SK-N-SH treated with all-trans-retinoic acid at 6 μM for 48 hours (cell line): ENCODE measurements at regions not wholly inside any gene's neighbourhood (a gene's known extent, or its start where the extent isn't known, plus 50 kb on each side); places are given as distances from the start of the nearest gene placed in this dataset.

Experiments used
- ATAC-seq: fragments of 200-7000 bp; cut with Tn5 transposase; 3 replicates; pipeline ENCODE4 v1.9.1; 2020; ENCODE audit warnings: mild to moderate bottlenecking, moderate library complexity
- ARNTL ChIP-seq: fragments of 450-650 bp; formaldehyde crosslinking; IDR thresholded peaks from 2 replicates; pipeline ENCODE4 v1.5.0; 2020; ENCODE audit warnings: low read depth, mild to moderate bottlenecking, moderate library complexity, borderline replicate concordance
- BACH2 ChIP-seq: fragments of 250-450 bp; sonication (Bioruptor Pico); IDR thresholded peaks from 2 replicates; pipeline ENCODE4 v1.9.0; 2021; ENCODE audit warnings: mild to moderate bottlenecking, borderline replicate concordance
- CSDC2 ChIP-seq: fragments of 250-450 bp; sonication (Bioruptor Pico); IDR thresholded peaks from 2 replicates; pipeline ENCODE4 v1.5.0; 2020; ENCODE audit warnings: mild to moderate bottlenecking, moderate library complexity
- ESRRG ChIP-seq: fragments of 250-450 bp; sonication (Bioruptor Pico); IDR thresholded peaks from 2 replicates; pipeline ENCODE4 v1.6.1; 2021; ENCODE audit warnings: mild to moderate bottlenecking
- GLIS3 ChIP-seq: fragments of 250-450 bp; sonication (Bioruptor Pico); IDR thresholded peaks from 2 replicates; pipeline ENCODE4 v1.5.0; 2020; ENCODE audit warnings: mild to moderate bottlenecking, moderate library complexity
- OSR1 ChIP-seq: fragments of 250-450 bp; sonication (Bioruptor Pico); IDR thresholded peaks from 2 replicates; pipeline ENCODE4 v1.8.0; 2022; ENCODE audit warnings: moderate library complexity, mild to moderate bottlenecking, inconsistent platforms
- RARB ChIP-seq: fragments of 250-450 bp; sonication (Bioruptor Pico); IDR thresholded peaks from 2 replicates; pipeline ENCODE4 v1.8.0; 2021; ENCODE audit warnings: mild to moderate bottlenecking, moderate library complexity
- SNAI2 ChIP-seq: fragments of 250-450 bp; sonication (Bioruptor Pico); IDR thresholded peaks from 2 replicates; pipeline ENCODE4 v1.5.0; 2020; ENCODE audit warnings: mild to moderate bottlenecking, moderate library complexity
- TCF4 ChIP-seq: fragments of 250-450 bp; sonication (Bioruptor Pico); IDR thresholded peaks from 2 replicates; pipeline ENCODE4 v1.8.0; 2021; ENCODE audit warnings: mild to moderate bottlenecking, moderate library complexity, borderline replicate concordance
- ZC3H10 ChIP-seq: fragments of 250-450 bp; sonication (Bioruptor Pico); IDR thresholded peaks from 2 replicates; pipeline ENCODE4 v1.5.1; 2021; ENCODE audit warnings: mild to moderate bottlenecking, moderate library complexity
- ZFP3 ChIP-seq: fragments of 250-450 bp; sonication (Bioruptor Pico); IDR thresholded peaks from 2 replicates; pipeline ENCODE4 v1.5.0; 2020; ENCODE audit warnings: mild to moderate bottlenecking, moderate library complexity
- ZFP30 ChIP-seq: fragments of 450-650 bp; formaldehyde crosslinking; IDR thresholded peaks from 2 replicates; pipeline ENCODE4 v1.5.0; 2022; ENCODE audit warnings: mild to moderate bottlenecking, moderate library complexity
- ZNF565 ChIP-seq: fragments of 450-650 bp; formaldehyde crosslinking; conservative IDR thresholded peaks from 2 replicates; pipeline ENCODE4 v1.5.0; 2020; ENCODE audit warnings: low read depth, mild to moderate bottlenecking, moderate library complexity
- ZNF8 ChIP-seq: fragments of 450-650 bp; formaldehyde crosslinking; IDR thresholded peaks from 2 replicates; pipeline ENCODE4 v1.5.0; 2020; ENCODE audit warnings: mild to moderate bottlenecking, moderate library complexity
- TF ChIP-seq, protein P1 (sequence below): fragments of 250-450 bp; sonication (Bioruptor Pico); IDR thresholded peaks from 2 replicates; pipeline ENCODE4 v1.5.1; 2021; ENCODE audit warnings: mild to moderate bottlenecking, moderate library complexity
- TF ChIP-seq, protein P2 (sequence below): fragments of 250-450 bp; sonication (Bioruptor Pico); IDR thresholded peaks from 2 replicates; pipeline ENCODE4 v1.5.0; 2020; ENCODE audit warnings: mild to moderate bottlenecking, moderate library complexity
- TF ChIP-seq, protein P3 (sequence below): fragments of 250-450 bp; sonication (Bioruptor Pico); IDR thresholded peaks from 2 replicates; pipeline ENCODE4 v1.5.1; 2020; ENCODE audit warnings: low read depth, mild to moderate bottlenecking, moderate library complexity
- TF ChIP-seq, protein P4 (sequence below): fragments of 250-450 bp; sonication (Bioruptor Pico); IDR thresholded peaks from 2 replicates; pipeline ENCODE4 v1.8.0; 2020; ENCODE audit warnings: mild to moderate bottlenecking, moderate library complexity, borderline replicate concordance

DNA sequence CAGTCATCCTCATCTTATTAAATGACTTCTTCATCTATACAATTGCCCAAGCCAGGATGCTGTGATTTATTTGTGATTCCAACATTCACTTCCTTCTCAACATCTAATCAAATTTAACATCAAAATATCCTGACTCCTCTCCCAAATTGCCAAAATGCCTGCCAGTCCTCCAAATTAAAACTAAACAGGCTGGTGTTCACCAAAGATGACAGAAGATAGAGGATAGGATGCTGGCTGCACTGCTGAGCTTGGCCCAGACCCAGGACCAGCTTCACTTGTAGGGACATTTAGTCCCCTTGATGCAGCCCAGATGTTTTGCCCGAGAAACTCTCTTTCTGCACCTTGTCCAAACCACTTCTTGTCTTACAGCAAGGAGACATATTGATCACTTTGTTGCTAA is 540.0 kb upstream of the CNTNAP5 start:
- no peak for TF ChIP-seq GLIS3
- no peak for TF ChIP-seq ZFP3 (CRISPR knock-in tag)
- no peak for TF ChIP-seq ZNF8 (CRISPR knock-in tag)
- no peak for TF ChIP-seq ZC3H10 (CRISPR knock-in tag)
- ATAC-seq: no peak

DNA sequence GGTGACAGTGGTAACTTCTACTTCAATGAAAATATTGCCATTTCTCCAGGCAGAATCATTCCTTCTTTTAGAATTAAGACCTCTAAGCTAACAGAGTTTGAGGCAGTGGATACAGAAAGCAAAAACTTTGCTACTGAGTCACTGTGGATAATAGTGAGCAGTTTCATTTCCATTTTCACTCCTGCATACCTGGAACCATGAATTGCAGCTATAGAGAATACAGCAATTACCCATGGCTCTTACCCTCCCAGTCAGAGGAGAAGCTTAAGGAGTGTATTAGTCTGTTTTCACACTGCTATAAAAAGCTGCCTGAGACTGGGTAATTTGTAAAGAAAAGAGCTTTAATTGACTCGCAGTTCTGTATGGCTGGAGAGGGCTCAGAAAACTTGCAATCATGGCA is 531.4 kb upstream of the CNTNAP5 start:
- TF ChIP-seq CSDC2: no peak
- no peak for TF ChIP-seq ZNF565 (CRISPR knock-in tag)
- no peak for TF ChIP-seq TCF4 (CRISPR knock-in tag)
- TF ChIP-seq, protein P1, sequence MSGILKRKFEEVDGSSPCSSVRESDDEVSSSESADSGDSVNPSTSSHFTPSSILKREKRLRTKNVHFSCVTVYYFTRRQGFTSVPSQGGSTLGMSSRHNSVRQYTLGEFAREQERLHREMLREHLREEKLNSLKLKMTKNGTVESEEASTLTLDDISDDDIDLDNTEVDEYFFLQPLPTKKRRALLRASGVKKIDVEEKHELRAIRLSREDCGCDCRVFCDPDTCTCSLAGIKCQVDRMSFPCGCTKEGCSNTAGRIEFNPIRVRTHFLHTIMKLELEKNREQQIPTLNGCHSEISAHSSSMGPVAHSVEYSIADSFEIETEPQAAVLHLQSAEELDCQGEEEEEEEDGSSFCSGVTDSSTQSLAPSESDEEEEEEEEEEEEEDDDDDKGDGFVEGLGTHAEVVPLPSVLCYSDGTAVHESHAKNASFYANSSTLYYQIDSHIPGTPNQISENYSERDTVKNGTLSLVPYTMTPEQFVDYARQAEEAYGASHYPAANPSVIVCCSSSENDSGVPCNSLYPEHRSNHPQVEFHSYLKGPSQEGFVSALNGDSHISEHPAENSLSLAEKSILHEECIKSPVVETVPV (CRISPR knock-in tag): no peak
- TF ChIP-seq SNAI2 (CRISPR knock-in tag): no peak
- TF ChIP-seq RARB: no peak
- no peak for TF ChIP-seq BACH2 (CRISPR knock-in tag)
- TF ChIP-seq OSR1 (CRISPR knock-in tag): no peak
- TF ChIP-seq ESRRG (CRISPR knock-in tag): no peak
- TF ChIP-seq, protein P2, sequence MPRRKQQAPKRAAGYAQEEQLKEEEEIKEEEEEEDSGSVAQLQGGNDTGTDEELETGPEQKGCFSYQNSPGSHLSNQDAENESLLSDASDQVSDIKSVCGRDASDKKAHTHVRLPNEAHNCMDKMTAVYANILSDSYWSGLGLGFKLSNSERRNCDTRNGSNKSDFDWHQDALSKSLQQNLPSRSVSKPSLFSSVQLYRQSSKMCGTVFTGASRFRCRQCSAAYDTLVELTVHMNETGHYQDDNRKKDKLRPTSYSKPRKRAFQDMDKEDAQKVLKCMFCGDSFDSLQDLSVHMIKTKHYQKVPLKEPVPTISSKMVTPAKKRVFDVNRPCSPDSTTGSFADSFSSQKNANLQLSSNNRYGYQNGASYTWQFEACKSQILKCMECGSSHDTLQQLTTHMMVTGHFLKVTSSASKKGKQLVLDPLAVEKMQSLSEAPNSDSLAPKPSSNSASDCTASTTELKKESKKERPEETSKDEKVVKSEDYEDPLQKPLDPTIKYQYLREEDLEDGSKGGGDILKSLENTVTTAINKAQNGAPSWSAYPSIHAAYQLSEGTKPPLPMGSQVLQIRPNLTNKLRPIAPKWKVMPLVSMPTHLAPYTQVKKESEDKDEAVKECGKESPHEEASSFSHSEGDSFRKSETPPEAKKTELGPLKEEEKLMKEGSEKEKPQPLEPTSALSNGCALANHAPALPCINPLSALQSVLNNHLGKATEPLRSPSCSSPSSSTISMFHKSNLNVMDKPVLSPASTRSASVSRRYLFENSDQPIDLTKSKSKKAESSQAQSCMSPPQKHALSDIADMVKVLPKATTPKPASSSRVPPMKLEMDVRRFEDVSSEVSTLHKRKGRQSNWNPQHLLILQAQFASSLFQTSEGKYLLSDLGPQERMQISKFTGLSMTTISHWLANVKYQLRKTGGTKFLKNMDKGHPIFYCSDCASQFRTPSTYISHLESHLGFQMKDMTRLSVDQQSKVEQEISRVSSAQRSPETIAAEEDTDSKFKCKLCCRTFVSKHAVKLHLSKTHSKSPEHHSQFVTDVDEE (CRISPR knock-in tag): no peak
- TF ChIP-seq, protein P3, sequence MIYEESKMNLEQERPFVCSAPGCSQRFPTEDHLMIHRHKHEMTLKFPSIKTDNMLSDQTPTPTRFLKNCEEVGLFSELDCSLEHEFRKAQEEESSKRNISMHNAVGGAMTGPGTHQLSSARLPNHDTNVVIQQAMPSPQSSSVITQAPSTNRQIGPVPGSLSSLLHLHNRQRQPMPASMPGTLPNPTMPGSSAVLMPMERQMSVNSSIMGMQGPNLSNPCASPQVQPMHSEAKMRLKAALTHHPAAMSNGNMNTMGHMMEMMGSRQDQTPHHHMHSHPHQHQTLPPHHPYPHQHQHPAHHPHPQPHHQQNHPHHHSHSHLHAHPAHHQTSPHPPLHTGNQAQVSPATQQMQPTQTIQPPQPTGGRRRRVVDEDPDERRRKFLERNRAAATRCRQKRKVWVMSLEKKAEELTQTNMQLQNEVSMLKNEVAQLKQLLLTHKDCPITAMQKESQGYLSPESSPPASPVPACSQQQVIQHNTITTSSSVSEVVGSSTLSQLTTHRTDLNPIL (CRISPR knock-in tag): no peak
- no peak for TF ChIP-seq ARNTL (CRISPR knock-in tag)
- no peak for ATAC-seq

DNA sequence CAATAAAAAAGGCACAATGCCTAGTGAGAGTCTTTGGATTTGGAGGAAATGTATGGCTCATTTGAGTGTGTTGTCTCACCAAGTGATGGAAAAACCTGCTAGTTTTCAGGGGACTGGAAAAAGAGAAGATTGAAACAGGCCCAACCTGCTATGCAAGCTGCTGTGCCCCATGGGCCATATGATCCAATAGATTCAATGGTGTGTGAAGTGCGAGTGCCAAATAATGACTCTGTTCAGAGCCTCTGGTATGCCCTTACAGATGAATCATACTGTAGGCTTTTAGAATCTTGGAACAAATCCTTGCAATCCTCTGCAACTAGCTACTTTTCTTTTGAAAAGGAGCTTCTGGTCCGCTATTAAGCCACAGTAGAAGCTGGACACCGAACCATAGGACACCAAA is 529.8 kb upstream of the CNTNAP5 start:
- ATAC-seq: no peak
- no peak for TF ChIP-seq ZFP3 (CRISPR knock-in tag)
- no peak for TF ChIP-seq CSDC2
- no peak for TF ChIP-seq GLIS3
- no peak for TF ChIP-seq ZNF565 (CRISPR knock-in tag)
- no peak for TF ChIP-seq ZC3H10 (CRISPR knock-in tag)
- TF ChIP-seq, protein P1 (CRISPR knock-in tag): no peak
- TF ChIP-seq, protein P4, sequence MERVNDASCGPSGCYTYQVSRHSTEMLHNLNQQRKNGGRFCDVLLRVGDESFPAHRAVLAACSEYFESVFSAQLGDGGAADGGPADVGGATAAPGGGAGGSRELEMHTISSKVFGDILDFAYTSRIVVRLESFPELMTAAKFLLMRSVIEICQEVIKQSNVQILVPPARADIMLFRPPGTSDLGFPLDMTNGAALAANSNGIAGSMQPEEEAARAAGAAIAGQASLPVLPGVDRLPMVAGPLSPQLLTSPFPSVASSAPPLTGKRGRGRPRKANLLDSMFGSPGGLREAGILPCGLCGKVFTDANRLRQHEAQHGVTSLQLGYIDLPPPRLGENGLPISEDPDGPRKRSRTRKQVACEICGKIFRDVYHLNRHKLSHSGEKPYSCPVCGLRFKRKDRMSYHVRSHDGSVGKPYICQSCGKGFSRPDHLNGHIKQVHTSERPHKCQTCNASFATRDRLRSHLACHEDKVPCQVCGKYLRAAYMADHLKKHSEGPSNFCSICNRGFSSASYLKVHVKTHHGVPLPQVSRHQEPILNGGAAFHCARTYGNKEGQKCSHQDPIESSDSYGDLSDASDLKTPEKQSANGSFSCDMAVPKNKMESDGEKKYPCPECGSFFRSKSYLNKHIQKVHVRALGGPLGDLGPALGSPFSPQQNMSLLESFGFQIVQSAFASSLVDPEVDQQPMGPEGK (CRISPR knock-in tag): no peak
- TF ChIP-seq SNAI2 (CRISPR knock-in tag): no peak
- TF ChIP-seq, protein P2 (CRISPR knock-in tag): no peak
- TF ChIP-seq ZFP30 (CRISPR knock-in tag): no peak
- no peak for TF ChIP-seq ZNF8 (CRISPR knock-in tag)
